RWPE2 (cell line): ENCODE measurements at regions not wholly inside any gene's neighbourhood (a gene's known extent, or its start where the extent isn't known, plus 50 kb on each side); places are given as distances from the start of the nearest gene placed in this dataset.

ENCODE experiments used
- ATAC-seq: fragments of 200-7000 bp; cut with Tn5 transposase; 3 replicates; pipeline ENCODE4 v1.9.1; 2021; ENCODE audit warnings: low read depth
- DNase-seq: peaks from one replicate; pipeline ENCODE4 v3.0.0-alpha.2; 2020; ENCODE audit warnings: low spot score
- H3K27ac ChIP-seq: fragments of 450-650 bp; 2 replicates; pipeline ENCODE4 v1.5.1; 2017; ENCODE audit warnings: mild to moderate bottlenecking; ENCODE audit not compliant: poor library complexity, severe bottlenecking
- H3K27me3 ChIP-seq: fragments of 250-450 bp; sonication (Bioruptor Pico); 2 replicates; pipeline ENCODE4 v1.5.1; 2021; ENCODE audit warnings: mild to moderate bottlenecking, moderate library complexity; ENCODE audit not compliant: insufficient read depth, poor library complexity, severe bottlenecking
- H3K36me3 ChIP-seq: fragments of 250-450 bp; sonication (Bioruptor Pico); 2 replicates; pipeline ENCODE4 v1.5.1; 2020; ENCODE audit warnings: low read depth, mild to moderate bottlenecking, moderate library complexity
- H3K4me1 ChIP-seq: fragments of 250-450 bp; sonication (Bioruptor Pico); 2 replicates; pipeline ENCODE4 v1.5.1; 2021; ENCODE audit warnings: mild to moderate bottlenecking, moderate library complexity; ENCODE audit not compliant: insufficient read depth, poor library complexity, severe bottlenecking
- H3K4me3 ChIP-seq: fragments of 250-450 bp; sonication (Bioruptor Pico); 2 replicates; pipeline ENCODE4 v1.5.1; 2021; ENCODE audit warnings: mild to moderate bottlenecking, moderate library complexity; ENCODE audit not compliant: severe bottlenecking
- H3K9me3 ChIP-seq: fragments of 250-450 bp; sonication (Bioruptor Pico); 2 replicates; pipeline ENCODE4 v1.5.1; 2021; ENCODE audit warnings: mild to moderate bottlenecking, moderate library complexity; ENCODE audit not compliant: severe bottlenecking
- TF ChIP-seq, protein P1 (sequence below): fragments of 450-650 bp; IDR thresholded peaks from one replicate; pipeline ENCODE4 v1.5.1; 2017; ENCODE audit warnings: mild to moderate bottlenecking, moderate library complexity; ENCODE audit not compliant: poor library complexity, severe bottlenecking

- TF ChIP-seq, protein P1, sequence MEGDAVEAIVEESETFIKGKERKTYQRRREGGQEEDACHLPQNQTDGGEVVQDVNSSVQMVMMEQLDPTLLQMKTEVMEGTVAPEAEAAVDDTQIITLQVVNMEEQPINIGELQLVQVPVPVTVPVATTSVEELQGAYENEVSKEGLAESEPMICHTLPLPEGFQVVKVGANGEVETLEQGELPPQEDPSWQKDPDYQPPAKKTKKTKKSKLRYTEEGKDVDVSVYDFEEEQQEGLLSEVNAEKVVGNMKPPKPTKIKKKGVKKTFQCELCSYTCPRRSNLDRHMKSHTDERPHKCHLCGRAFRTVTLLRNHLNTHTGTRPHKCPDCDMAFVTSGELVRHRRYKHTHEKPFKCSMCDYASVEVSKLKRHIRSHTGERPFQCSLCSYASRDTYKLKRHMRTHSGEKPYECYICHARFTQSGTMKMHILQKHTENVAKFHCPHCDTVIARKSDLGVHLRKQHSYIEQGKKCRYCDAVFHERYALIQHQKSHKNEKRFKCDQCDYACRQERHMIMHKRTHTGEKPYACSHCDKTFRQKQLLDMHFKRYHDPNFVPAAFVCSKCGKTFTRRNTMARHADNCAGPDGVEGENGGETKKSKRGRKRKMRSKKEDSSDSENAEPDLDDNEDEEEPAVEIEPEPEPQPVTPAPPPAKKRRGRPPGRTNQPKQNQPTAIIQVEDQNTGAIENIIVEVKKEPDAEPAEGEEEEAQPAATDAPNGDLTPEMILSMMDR: no peak
- Histone ChIP-seq H3K4me1 (no peaks in the 10 kb centered on the region), H3K9me3 (no peaks in the 10 kb centered on the region), H3K27me3 (no peaks in the 10 kb centered on the region), H3K4me3 (no peak overlapping the region), H3K36me3 (no peaks in the 10 kb centered on the region), H3K27ac (no peak overlapping the region)
- ATAC-seq (no peak), DNase-seq (no peak)
Observed at GRCh38 chr4:3347871-3348270, 55.0 kb downstream of the RGS12 start.

GRCh38 chr4:3348621-3349020 lies 55.8 kb downstream of the RGS12 start:
- DNase-seq (no peak), ATAC-seq (no peak)
- Histone ChIP-seq H3K36me3 (no peaks in the 10 kb centered on the region), H3K4me1 (no peaks in the 10 kb centered on the region), H3K27me3 (no peaks in the 10 kb centered on the region), H3K9me3 (no peaks in the 10 kb centered on the region), H3K27ac (no peak overlapping the region), H3K4me3 (no peak overlapping the region)
- TF ChIP-seq, protein P1: no peak

DNA sequence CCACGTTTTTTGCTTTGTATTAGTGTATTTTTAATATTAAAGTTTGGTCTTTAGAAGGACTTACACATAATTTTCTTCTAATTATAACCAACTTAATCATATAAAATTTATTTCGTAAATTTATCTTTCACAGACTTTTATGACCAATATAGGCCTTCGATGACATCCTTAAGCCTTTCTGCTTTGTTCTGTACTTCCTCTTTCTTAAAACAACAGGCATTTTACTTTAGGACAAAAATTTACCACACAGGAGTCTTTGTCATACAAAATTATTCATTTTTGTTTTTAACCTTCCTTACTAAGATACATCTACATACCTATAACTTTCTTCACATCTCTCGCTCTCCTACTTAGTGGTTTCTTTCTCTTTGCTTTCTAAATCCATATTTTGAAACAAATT lies 56.3 kb downstream of the RGS12 start:
- Histone ChIP-seq H3K4me3 (no peak overlapping the region), H3K27me3 (no peaks in the 10 kb centered on the region), H3K27ac (no peak overlapping the region), H3K4me1 (no peaks in the 10 kb centered on the region), H3K9me3 (no peaks in the 10 kb centered on the region), H3K36me3 (no peaks in the 10 kb centered on the region)
- TF ChIP-seq, protein P1: no peak
- no peak for DNase-seq
- ATAC-seq: no peak

GRCh38 chr4:3351997-3352396 lies 59.2 kb downstream of the RGS12 start:
- H3K36me3 ChIP-seq: no peaks in the 10 kb centered on the region
- H3K27me3 ChIP-seq: no peaks in the 10 kb centered on the region
- no peak for ATAC-seq
- H3K4me1 ChIP-seq: no peaks in the 10 kb centered on the region
- H3K27ac ChIP-seq: no peak overlapping the region
- no peak for DNase-seq
- H3K9me3 ChIP-seq: no peaks in the 10 kb centered on the region
- H3K4me3 ChIP-seq: no peak overlapping the region
- TF ChIP-seq, protein P1: no peak

GRCh38 chr4:3352505-3352904 lies 59.7 kb downstream of the RGS12 start:
- no peak for DNase-seq
- H3K9me3 ChIP-seq: no peaks in the 10 kb centered on the region
- no peaks in the 10 kb centered on the region for H3K4me1 ChIP-seq
- TF ChIP-seq, protein P1: no peak
- H3K36me3 ChIP-seq: no peaks in the 10 kb centered on the region
- no peak overlapping the region for H3K27ac ChIP-seq
- no peak for ATAC-seq
- H3K27me3 ChIP-seq: no peaks in the 10 kb centered on the region
- H3K4me3 ChIP-seq: no peak overlapping the region
